HCT116 (cell line): ENCODE measurements at regions not wholly inside any gene's neighbourhood (a gene's known extent, or its start where the extent isn't known, plus 50 kb on each side); places are given as distances from the start of the nearest gene placed in this dataset.

Source experiments
- ATAC-seq: fragments of 200-7000 bp; cut with Tn5 transposase; 2 replicates; pipeline ENCODE4 v1.9.1; 2020; ENCODE audit warnings: mild to moderate bottlenecking, moderate library complexity
- BruUV-seq: library from RNA; stranded (reverse); fragments of 400-500 nt; replicated peaks from 2 replicates; lab custom pipeline; 2021; lab: Mats Ljungman, UMichigan
- CTCF ChIA-PET: fragments of 300-600 bp; sonication (Branson Sonifier 250); formaldehyde crosslinking; loops from one replicate; lab custom pipeline; 2021; ENCODE audit warnings: antibody characterized with exemption; lab: Charles Lee
- POLR2A ChIA-PET: fragments of 300-600, 350-600 bp; sonication (Branson Sonifier 250); formaldehyde crosslinking; loops from one replicate; lab custom pipeline; 2021; ENCODE audit warnings: antibody characterized with exemption; lab: Charles Lee
- RAD21 ChIA-PET, 2 experiments: fragments of 300-600 bp; sonication (Branson Sonifier 250); formaldehyde crosslinking; loops; one replicate each; lab custom pipeline; 2023; ENCODE audit warnings: low total read pairs in 2 of 2; ENCODE audit not compliant: uncharacterized antibody in 2 of 2, unreplicated experiment in 2 of 2, low non-redundant PET in 1 of 2; lab: Charles Lee
- DNase-seq: peaks from one replicate; pipeline ENCODE4 v3.0.0-alpha.2; 2010; ENCODE audit warnings: low read depth, low spot score
- H2AFZ ChIP-seq: fragments of 200-600 bp; shearing (Covaris generic), sonication (generic); 2 replicates; pipeline ENCODE4 v1.6.1; 2017; ENCODE audit warnings: low read depth, mixed run types, mixed read lengths, antibody characterized with exemption, low read length; ENCODE audit not compliant: poor library complexity, severe bottlenecking
- H3K27ac ChIP-seq: 2 replicates; pipeline ENCODE4 v1.5.1; 2012; ENCODE audit warnings: low read depth, low read length
- H3K27me3 ChIP-seq: fragments of 200-600 bp; sonication (generic); 2 replicates; pipeline ENCODE4 v1.6.1; 2016; ENCODE audit warnings: mixed run types, low read length, mixed read lengths; ENCODE audit not compliant: insufficient read depth
- H3K36me3 ChIP-seq, 2 experiments: fragments of 200-500 bp in 1 of 2; fragments of 200-600 bp in 1 of 2; sonication (Bioruptor generic) in 1 of 2; sonication (generic) in 1 of 2; 2 replicates each; pipeline versions ENCODE4 v1.5.1 to v1.6.1; 2014 to 2016; ENCODE audit warnings: low read length in 2 of 2, inconsistent platforms in 1 of 2, mixed read lengths in 1 of 2, mixed run types in 1 of 2; ENCODE audit not compliant: insufficient read depth in 2 of 2, control insufficient read depth in 1 of 2
- H3K4me1 ChIP-seq, 2 experiments: fragments of 200-600 bp in 1 of 2; sonication (generic) in 1 of 2; 2 replicates each; pipeline versions ENCODE4 v1.5.1 to v1.6.1; 2012 to 2017; ENCODE audit warnings: low read length in 2 of 2, inconsistent platforms in 1 of 2, mild to moderate bottlenecking in 1 of 2, mixed read lengths in 1 of 2, mixed run types in 1 of 2, moderate library complexity in 1 of 2; ENCODE audit not compliant: insufficient read depth in 2 of 2, control insufficient read depth in 1 of 2
- H3K4me2 ChIP-seq: fragments of 200-600 bp; sonication (generic); 2 replicates; pipeline ENCODE4 v1.6.1; 2017; ENCODE audit warnings: mixed run types, low read length, mixed read lengths
- H3K4me3 ChIP-seq, 2 experiments: fragments of 200-600 bp in 1 of 2; sonication (generic) in 1 of 2; replicated peaks in 1 of 2; 2 replicates each; pipeline ENCODE4 v1.5.1; 2011 to 2016; ENCODE audit warnings: low read length in 2 of 2, control low read depth in 1 of 2, low read depth in 1 of 2, mild to moderate bottlenecking in 1 of 2, mixed read lengths in 1 of 2, mixed run types in 1 of 2
- H3K79me2 ChIP-seq: fragments of 200-600 bp; sonication (generic); 2 replicates; pipeline ENCODE4 v1.6.1; 2017; ENCODE audit warnings: mild to moderate bottlenecking, mixed run types, low read length, moderate library complexity, mixed read lengths; ENCODE audit not compliant: insufficient read depth
- H3K9ac ChIP-seq: fragments of 200-600 bp; sonication (generic); 2 replicates; pipeline ENCODE4 v1.6.1; 2016; ENCODE audit warnings: low read length, mixed read lengths
- H3K9me2 ChIP-seq: fragments of 200-600 bp; sonication (generic), shearing (Covaris generic); 2 replicates; pipeline ENCODE4 v1.6.1; 2017; ENCODE audit warnings: mixed run types, mild to moderate bottlenecking, moderate library complexity; ENCODE audit not compliant: insufficient read depth
- H3K9me3 ChIP-seq, 2 experiments: fragments of 200-500 bp in 1 of 2; fragments of 200-600 bp in 1 of 2; sonication (Bioruptor generic) in 1 of 2; sonication (generic) in 1 of 2; 2 replicates each; pipeline ENCODE4 v1.6.1; 2014 to 2017; ENCODE audit warnings: low read length in 2 of 2, mixed read lengths in 2 of 2, inconsistent platforms in 1 of 2, low read depth in 1 of 2, mild to moderate bottlenecking in 1 of 2, mixed run types in 1 of 2, moderate library complexity in 1 of 2; ENCODE audit not compliant: control insufficient read depth in 1 of 2, insufficient read depth in 1 of 2
- H4K20me1 ChIP-seq: fragments of 200-600 bp; sonication (generic), shearing (Covaris generic); 2 replicates; pipeline ENCODE4 v1.6.1; 2017; ENCODE audit warnings: mixed run types, mild to moderate bottlenecking, moderate library complexity; ENCODE audit not compliant: insufficient read depth
- EZH2phosphoT487 ChIP-seq: fragments of 200-600 bp; IDR thresholded peaks from 2 replicates; pipeline ENCODE4 v1.6.1; 2018; ENCODE audit warnings: antibody characterized with exemption, borderline replicate concordance
- POLR2A ChIP-seq: IDR thresholded peaks from 2 replicates; pipeline ENCODE4 v1.7.0; 2011; ENCODE audit warnings: borderline replicate concordance; ENCODE audit not compliant: insufficient read depth, insufficient read length; ENCODE audit errors: extremely low read depth
- POLR2AphosphoS5 ChIP-seq: IDR thresholded peaks from 2 replicates; pipeline ENCODE4 v1.6.1; 2011; ENCODE audit warnings: mild to moderate bottlenecking, low read depth, low read length, moderate library complexity
- SP1 ChIP-seq: IDR thresholded peaks from 2 replicates; pipeline ENCODE4 v1.6.1; 2012; ENCODE audit warnings: low read depth
- TCF7L2 ChIP-seq: IDR thresholded peaks from 2 replicates; pipeline ENCODE4 v1.7.0; 2011; ENCODE audit warnings: borderline replicate concordance, inconsistent platforms; ENCODE audit not compliant: insufficient read depth, insufficient read length; ENCODE audit errors: extremely low read depth
- YY1 ChIP-seq: IDR thresholded peaks from 2 replicates; pipeline ENCODE4 v1.6.1; 2011; ENCODE audit warnings: low read length, low read depth, moderate library complexity, mild to moderate bottlenecking; ENCODE audit not compliant: insufficient replicate concordance; ENCODE audit errors: extremely low read depth
- intact Hi-C: fragments of 100-400 bp; cut with micrococcal nuclease; formaldehyde crosslinking; loops from 2 replicates; pipeline ENCODE4 v1.10.0; 2022

DNA sequence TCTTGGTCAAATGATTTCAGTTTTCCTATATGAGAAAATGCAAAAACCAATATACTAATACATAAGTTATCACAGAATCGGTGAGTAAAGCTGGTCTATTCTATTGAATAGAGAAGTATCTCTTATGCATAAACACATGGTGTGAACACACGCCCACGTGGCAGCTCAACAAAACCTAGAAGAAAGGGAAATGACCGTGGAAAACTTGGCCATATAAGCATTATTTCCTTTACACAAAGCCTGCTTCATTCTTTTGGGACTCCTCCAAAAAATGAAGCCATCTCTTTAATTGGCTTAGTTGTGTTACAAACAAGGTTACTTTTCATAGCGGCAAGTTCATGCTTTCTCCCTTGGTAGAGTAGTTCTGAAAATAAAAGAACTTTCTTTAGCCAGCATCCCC lies 183.2 kb downstream of the TMEM161B start:
- POLR2A ChIA-PET: no interaction called here
- TF ChIP-seq SP1 (no peak), POLR2A (no peak)
- TF ChIP-seq, all 23 proteins: peak for 0
- intact Hi-C loops: no loop called here

GRCh38 chr5:88081877-88082276 lies 186.8 kb downstream of the TMEM161B start:
- Histone ChIP-seq H3K9ac (no peak overlapping the region), H3K9me3 (no peaks in the 10 kb centered on the region), H3K4me1 (no peaks in the 10 kb centered on the region), H3K4me2 (no peak overlapping the region), H3K27ac (no peak overlapping the region), H3K4me3 (no peak overlapping the region), H3K36me3 (no peaks in the 10 kb centered on the region), H4K20me1 (no peaks in the 10 kb centered on the region), H2AFZ (no peak overlapping the region), H3K27me3 (no peaks in the 10 kb centered on the region), H3K79me2 (no peaks in the 10 kb centered on the region), H3K9me2 (no peaks in the 10 kb centered on the region)
- POLR2A ChIA-PET: no interaction called here
- no peak for DNase-seq
- RAD21 ChIA-PET: no interaction called here
- CTCF ChIA-PET: no interaction called here
- intact Hi-C loops: no loop called here
- no peak for ATAC-seq
- TF ChIP-seq YY1: no peak
- no peak for TF ChIP-seq EZH2phosphoT487
- TF ChIP-seq TCF7L2: no peak
- TF ChIP-seq POLR2AphosphoS5: no peak
- no TSS peak for BruUV-seq

More for the DNA sequence above, 183.2 kb downstream of the TMEM161B start:
- no peak overlapping the region for H3K4me2 ChIP-seq
- no peak overlapping the region for H3K9ac ChIP-seq
- H3K27ac ChIP-seq: no peak overlapping the region
- no peaks in the 10 kb centered on the region for H3K4me1 ChIP-seq
- H4K20me1 ChIP-seq: no peaks in the 10 kb centered on the region
- no peaks in the 10 kb centered on the region for H3K9me3 ChIP-seq
- ChIA-PET CTCF (no interaction called here), RAD21 (no interaction called here)
- H3K4me3 ChIP-seq: no peak overlapping the region
- no peaks in the 10 kb centered on the region for H3K27me3 ChIP-seq
- ATAC-seq (no peak), DNase-seq (no peak)
- no peak overlapping the region for H2AFZ ChIP-seq
- H3K79me2 ChIP-seq: no peaks in the 10 kb centered on the region
- no peaks in the 10 kb centered on the region for H3K9me2 ChIP-seq
- H3K36me3 ChIP-seq: no peaks in the 10 kb centered on the region
- no TSS peak for BruUV-seq
